GM21515 (cell line): ENCODE measurements at regions not wholly inside any gene's neighbourhood (a gene's known extent, or its start where the extent isn't known, plus 50 kb on each side); places are given as distances from the start of the nearest gene placed in this dataset.

Experiments used
- ATAC-seq: cut with Tn5 transposase; IDR thresholded peaks from one replicate; pipeline ENCODE4 v1.9.1; 2021; ENCODE audit not compliant: unreplicated experiment

DNA sequence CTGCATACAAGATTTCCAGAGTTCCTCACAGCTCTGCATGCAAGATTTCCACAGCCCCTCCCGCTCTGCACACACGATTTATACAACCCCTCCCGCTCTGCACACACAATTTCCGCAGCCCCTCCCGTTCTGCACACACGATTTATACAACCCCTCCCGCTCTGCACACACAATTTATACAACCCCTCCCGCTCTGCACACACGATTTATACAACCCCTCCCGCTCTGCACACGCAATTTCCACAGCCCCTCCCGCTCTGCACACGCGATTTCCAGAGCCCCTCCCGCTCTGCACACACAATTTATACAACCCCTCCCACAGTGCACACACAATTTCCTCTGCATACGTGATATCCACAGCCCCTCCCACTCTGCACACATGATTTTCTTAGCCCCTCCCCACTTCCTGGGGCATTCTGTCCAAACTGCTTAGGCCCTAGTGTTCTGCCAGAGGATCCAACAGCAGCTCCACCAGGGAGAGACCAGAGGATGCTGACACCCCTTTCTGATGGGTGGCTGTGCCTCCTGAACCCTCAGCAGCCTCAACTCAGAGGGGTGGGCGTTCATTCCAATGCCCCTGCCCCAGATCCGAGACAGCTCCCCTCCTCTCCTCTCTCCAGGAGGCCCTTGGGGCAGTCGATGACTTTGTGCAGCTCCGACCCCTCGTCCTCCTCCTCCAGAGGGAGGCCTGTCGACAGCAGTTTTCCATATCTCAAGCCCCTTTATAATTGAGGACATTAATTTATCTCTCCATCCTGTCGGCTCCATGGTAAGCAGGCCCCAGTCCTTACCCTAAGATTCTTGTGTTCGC is 671.7 kb downstream of the BRD1 start:
- ATAC-seq, result no peak

DNA sequence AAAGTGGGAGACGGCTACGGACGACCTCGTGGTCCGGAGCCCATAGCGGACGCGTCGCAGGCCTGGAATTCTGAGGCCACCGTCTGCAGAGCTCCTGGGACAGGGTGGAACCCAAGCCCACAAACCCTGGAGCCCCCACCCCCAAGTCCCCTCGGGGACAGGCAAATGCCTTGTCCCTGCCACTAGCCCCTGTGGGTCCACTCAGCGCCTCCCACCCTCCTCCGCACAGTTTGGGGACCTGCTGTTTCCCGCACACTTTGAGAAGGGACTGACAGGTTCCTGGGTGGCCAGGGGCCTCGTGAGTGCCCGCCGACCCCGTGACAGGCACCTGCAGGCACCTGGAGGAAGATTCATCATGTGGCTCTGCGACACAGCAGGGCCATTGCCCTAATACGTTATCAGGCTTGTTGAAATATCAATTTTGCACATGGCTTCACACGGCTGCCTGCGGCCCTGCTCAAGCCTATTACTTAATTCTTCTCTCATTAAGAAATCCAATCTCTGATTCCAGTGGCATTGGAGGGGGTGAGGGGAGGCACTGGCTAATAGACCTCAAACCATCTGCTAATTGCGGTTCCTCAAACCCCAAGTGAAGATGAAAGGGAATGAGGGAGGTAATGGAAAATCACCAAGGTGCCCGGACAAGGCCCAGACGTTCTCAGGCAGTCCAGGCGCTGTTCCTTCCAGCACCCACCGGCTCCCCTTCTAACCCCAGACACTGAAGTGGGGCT is 672.5 kb downstream of the BRD1 start:
- ATAC-seq, result no peak

DNA sequence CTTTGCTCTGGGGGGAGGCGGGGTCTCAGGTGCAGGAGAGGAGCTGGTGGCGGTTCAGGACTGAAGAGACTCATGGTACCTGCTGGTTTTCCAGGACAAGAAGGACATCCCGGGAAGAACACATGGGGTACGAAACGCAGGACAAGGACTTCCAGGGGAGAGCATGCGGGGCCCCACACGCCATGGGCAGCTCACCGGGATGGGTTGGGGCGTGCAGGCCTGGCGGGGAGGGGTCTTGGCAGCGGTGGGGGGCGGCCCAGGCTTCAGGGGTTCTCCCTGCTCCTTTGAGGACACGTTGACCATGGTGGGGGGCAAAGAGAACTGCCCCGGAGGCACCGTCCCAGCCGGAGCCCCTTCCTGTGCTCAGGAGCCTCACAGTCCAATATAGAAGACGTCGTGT is 673.2 kb downstream of the BRD1 start:
- no peak for ATAC-seq

DNA sequence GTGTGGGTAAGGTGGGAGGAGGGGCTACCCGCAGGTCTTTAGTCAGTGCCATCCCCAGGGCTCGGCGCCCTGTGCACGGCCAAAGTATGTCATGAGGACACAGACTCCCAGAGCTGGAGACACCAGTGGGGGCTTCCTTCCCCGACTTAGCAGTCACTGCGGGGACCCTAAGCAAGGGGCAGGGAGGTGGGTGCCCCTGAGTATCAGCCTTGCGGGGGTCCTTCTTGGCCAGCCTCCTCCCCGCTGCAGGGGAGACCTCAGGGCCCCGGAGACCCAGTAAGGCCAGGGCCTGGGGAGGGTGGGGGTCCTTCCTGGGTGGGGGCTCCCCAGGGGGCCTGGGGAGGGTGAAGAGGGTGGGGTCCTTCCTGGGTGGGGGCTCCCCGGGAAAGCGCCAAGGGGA is 673.8 kb downstream of the BRD1 start:
- ATAC-seq, result no peak

DNA sequence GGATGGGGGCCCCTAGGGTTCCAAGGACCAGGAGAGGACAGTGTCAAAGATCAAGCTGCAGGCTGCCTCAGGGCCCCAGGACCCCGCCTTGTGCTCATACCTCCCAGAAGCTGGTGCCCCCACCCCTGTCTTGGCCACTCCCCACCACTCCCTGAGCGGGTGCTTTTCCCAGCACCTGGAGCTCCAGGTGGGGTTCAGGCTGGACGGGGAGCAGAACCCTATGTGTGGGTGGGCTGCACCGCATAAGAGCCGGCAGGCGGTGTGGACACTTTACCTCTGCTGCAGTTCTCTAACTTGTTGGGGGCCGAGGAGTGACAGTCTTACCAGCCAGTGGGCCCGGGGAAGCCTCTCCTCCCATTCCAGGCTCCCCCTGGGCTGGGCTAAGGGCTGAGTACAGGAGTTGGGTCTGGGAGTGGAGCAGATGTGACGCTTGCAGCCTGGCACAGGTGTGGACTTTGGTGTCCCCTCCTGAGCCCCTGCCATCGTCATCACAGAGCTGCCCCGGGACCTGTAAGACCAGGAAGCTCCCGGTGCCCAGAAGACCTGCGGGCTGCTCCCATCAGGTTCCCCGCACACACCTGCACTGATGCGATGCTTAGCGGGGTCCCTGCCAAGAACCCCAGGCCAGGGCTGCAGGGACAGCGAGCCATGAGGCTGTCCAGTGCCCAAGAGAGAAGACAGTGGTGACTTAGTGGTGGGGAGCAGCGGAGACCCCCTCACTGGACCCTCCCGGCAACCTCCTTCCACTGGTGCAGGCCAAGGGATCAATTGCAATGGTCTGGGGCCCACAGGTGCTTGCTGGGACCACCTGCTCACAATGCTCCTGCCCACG is 674.5 kb downstream of the BRD1 start:
- no peak for ATAC-seq

DNA sequence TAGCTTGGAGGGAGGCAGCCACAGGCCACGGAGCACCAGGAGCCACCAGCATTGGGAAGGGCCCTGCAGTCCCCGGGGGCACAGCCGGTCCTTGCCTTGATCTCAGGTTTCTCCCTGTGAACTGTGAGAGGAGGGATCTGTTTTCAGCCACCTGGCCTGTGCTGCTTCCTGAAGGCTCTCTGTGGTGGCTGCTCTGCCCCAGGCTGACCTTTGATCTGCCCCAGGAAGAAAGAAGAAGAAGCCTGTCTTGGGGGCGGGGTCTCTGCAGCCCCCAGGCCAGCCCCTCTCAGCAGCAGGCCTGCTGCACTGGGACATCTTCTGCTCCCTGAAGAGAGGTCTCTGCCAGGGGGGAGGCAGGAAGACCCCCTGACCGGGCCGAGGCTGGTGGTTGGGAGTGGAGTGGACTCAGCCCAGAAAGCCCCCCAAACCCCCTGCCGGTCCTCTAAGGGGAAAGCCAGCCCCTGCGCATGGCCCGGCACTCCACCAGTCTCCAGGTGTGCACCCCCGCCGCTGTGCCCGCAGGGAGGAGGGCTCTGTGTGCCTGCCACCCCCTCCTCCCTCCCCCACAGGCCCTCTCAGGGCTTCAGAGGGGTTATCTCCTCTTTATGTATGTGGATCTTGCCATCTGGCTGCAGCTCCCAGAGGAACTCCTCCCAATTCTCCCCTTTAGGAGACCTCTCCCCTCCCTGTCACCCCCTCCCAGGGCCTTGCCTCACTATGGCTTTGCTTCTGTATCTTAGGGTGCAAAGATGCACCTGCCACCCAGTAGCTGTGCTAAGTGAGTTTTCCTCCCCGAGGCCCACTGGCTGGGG is 675.3 kb downstream of the BRD1 start:
- ATAC-seq, result no peak

DNA sequence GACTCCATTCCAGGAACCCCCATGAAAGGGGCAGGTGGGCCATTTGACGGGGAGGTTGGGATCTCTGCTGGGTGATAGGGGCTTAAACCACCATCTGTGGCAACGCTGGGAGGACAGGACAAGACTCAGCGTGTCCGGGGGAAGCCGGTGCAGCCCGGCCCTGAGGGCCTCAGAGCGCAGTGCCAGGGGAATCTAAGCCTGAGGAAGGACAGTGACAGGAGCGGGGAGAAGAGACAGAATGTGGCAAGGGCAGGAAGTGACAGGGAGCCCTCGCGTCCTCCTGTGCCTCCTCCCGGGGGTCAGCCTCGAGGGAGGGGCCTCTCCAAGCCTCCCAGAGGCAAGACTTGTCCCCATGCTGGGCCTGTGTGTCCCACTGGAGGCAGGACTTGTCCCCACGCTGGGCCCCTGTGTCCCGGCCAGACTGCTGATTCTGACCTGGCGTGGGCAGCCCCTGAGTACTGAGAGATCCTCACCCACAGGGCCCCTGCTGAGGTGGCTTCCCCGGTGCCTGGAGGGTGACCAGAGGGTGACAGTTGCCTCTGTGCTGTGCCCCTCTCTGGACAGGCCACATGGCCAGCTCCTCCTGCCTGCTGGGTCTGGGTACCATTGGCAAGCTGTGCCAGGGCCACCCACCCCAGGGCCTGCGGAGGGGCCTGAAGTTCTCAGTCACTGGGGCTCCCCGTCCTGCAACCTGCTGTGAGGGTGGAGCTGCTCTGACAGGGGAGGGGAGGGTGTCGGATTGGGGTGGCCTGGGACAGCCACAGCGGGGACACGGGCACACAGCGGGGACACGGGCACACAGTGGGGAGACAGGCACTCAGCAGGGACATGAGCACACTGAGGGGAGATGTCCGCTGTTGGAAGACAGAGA is 676.2 kb downstream of the BRD1 start:
- ATAC-seq, result no peak

DNA sequence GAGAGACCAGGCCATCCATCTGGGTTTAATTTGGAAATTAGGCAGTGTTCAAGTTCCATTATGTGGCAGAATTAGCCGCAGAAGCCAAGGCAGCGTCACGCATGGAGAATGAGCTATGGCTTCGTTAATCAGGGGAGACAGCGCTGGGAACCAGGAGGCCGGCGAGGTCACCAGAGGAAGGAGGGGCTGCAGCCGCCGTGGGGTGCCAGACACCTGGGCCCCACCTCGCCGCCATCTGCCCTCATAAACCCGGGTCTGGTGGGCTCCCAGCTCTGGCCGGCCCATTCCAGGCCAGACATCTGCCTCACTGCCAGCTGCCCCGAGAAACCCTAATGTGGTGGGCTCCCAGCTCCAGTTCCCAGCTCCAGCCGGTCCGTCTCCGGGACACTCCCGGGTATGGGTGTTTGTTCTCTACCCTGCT is 676.9 kb downstream of the BRD1 start:
- ATAC-seq, result no peak

- no peak for ATAC-seq
These were observed 677.7 kb downstream of the BRD1 start for GRCh38 chr22:49149721-49150608.

DNA sequence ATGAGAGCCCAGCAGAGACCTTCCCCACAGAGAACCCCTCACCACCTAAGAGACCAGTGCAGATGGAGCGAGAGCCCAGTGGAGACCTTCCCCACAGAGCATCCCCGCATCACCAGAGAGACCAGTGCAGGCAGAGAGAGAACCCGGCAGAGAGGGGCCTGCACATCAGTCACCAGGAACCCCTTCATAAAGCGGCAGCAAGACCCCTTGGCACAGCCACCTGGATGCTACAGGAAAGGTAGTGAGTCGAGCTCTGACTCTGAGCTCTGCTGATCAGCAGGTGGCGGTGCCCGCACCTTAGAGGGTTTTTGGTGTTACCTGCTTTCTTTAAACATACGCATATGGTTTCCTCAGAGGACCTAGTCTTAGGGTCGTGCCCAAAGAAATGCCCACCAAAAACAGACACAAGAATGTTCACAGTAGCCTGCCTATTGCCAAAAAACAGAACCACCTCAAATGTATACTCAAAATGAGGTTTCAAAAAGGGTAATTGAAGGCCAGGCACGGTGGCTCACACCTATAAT is 678.7 kb downstream of the BRD1 start:
- no peak for ATAC-seq

GRCh38 chr22:49147617-49148175 is 680.0 kb downstream of the BRD1 start:
- ATAC-seq, result no peak

GRCh38 chr22:49147171-49147570 is 680.5 kb downstream of the BRD1 start:
- no peak for ATAC-seq

GRCh38 chr22:49146511-49146910 is 681.2 kb downstream of the BRD1 start:
- ATAC-seq, result no peak

GRCh38 chr22:49143812-49144211 is 683.9 kb downstream of the BRD1 start:
- no peak for ATAC-seq

DNA sequence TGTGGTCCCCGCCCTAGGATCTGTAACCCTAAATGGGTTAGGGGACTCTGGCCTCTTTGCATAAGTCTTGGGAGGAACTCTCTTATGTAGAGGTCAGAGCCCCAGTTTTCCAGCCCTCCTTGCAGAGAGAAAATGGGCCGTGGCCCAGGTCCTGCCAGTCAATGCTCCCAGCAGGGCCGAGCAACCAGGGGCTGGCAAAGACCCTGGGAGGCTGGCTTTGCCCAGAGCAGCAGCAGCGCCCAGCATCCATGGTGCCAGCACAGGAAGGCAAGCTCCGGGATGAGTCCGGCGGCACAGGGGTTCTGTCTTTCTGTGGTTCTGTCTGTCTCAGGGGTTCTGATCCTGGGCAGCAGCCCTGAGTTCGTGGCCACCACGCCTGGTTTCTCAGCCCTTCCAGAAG is 684.8 kb downstream of the BRD1 start:
- ATAC-seq, result no peak

DNA sequence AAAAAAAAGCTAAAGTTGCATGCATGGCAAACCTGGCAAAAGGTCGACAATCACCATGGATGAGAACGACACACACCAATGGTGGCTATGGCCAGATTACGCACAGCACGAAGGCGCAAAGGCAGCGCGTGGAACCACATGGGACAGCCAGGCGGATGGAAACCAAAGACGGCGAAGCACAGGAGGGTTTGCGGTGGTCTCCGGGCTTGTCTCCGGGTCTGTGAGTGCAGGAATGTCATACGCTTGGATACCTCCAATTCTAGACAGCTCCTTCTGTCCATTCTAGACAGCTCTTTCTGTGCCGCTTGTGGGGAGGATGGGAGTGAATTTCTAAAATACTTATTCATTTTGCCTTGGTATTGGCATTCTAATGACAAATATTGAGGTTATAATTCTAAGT is 685.4 kb downstream of the BRD1 start:
- no peak for ATAC-seq

DNA sequence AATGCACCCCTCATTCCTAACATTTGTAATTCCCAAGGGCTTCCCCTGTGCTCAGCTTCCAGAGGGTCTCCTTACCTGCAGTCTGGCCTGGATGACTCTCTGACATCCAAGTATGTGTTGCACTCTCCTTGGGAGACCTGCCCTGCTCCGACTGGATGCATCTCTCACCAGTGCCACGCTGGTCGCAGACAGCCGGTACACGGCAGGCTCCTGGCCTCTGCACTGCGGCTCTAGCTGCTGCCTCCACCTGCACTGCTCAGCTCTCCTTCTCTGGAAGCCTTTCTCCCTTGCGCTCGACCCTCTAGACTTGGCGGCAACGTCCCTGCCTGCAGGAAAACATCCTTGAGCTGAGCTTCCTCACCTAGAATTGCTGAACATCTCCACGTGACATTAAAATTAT is 685.9 kb downstream of the BRD1 start:
- no peak for ATAC-seq

- no peak for ATAC-seq
These were observed 686.6 kb downstream of the BRD1 start for GRCh38 chr22:49140911-49141665.
